Activated CD4-positive, alpha-beta T cell treated with anti-CD3 and anti-CD28 coated beads for 36 hours (primary cell): ENCODE measurements at regions not wholly inside any gene's neighbourhood (a gene's known extent, or its start where the extent isn't known, plus 50 kb on each side); places are given as distances from the start of the nearest gene placed in this dataset.

Source experiments
- ATAC-seq: fragments of 200-7000 bp; cut with Tn5 transposase; one replicate; pipeline ENCODE4 v1.10.0; 2021; ENCODE audit warnings: mild to moderate bottlenecking, moderate library complexity
- CTCF ChIA-PET: fragments of 350-600 bp; sonication (Branson Sonifier 250); formaldehyde crosslinking; loops from one replicate; lab custom pipeline; 2021; ENCODE audit warnings: antibody characterized with exemption; lab: Charles Lee
- POLR2A ChIA-PET: fragments of 350-600 bp; sonication (Branson Sonifier 250); formaldehyde crosslinking; loops from one replicate; lab custom pipeline; 2021; ENCODE audit warnings: antibody characterized with exemption, inconsistent platforms; lab: Charles Lee
- DNase-seq: peaks from one replicate; pipeline ENCODE4 v3.0.0-alpha.2; 2020
- H3K27ac Mint-ChIP-seq: one replicate; pipeline ENCODE4 v1.8.0; 2021; ENCODE audit warnings: mixed read lengths
- H3K27me3 Mint-ChIP-seq: one replicate; pipeline ENCODE4 v1.8.0; 2021; ENCODE audit warnings: mixed read lengths
- H3K36me3 Mint-ChIP-seq: one replicate; pipeline ENCODE4 v1.8.0; 2021; ENCODE audit warnings: low read depth, mixed read lengths
- H3K4me1 Mint-ChIP-seq: one replicate; pipeline ENCODE4 v1.8.0; 2021; ENCODE audit warnings: mixed read lengths
- H3K4me3 Mint-ChIP-seq: one replicate; pipeline ENCODE4 v1.8.0; 2021; ENCODE audit warnings: mild to moderate bottlenecking, moderate library complexity, mixed read lengths
- H3K9me3 Mint-ChIP-seq: one replicate; pipeline ENCODE4 v1.8.0; 2021; ENCODE audit warnings: low read depth, mixed read lengths
- intact Hi-C, 2 experiments: fragments of 100-400 bp; cut with DNase I in 1 of 2; cut with micrococcal nuclease in 1 of 2; formaldehyde crosslinking; loops; one replicate each; pipeline versions ENCODE4 v1.14.2 to v1.15.1; 2022 to 2024; cut with DNase I, micrococcal nuclease

DNA sequence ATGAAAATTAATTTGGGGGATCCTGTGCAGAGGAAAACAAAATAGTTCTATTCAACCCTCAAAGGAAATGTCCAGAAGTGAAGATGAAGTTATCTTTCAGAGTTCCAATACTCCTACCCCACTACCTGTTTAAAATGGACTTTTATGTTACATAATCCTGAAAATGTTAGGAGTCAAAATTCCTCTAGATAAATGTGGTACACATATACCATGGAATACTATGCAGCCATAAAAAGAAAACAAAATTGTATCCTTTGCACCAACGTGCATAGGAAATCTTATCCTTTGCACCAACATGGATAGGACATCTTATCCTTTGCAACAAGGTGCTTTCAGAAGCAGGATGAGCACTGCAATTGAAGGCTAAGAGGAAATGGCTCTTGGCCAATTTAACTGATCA is 245.2 kb downstream of the LTN1 start:
- Mint-ChIP-seq H3K27ac (no peak overlapping the region), H3K36me3 (no peaks in the 10 kb centered on the region), H3K27me3 (no peaks in the 10 kb centered on the region), H3K9me3 (no peaks in the 10 kb centered on the region), H3K4me3 (no peak overlapping the region), H3K4me1 (no peaks in the 10 kb centered on the region)
- POLR2A ChIA-PET, result no interaction called here
- DNase-seq, result no peak
- intact Hi-C loops, result loop anchor here (5.0 kb wide), 2 partner anchors 410 to 1045 kb away; no protein-coding TSS in a partner anchor
- ATAC-seq, result no peak
- CTCF ChIA-PET, result interaction anchor here (0.8 kb wide), 1 partner anchor 9 kb away, joined by 4 read pairs; no protein-coding TSS in a partner anchor

GRCh38 chr21:28746166-28746565 is 246.5 kb downstream of the LTN1 start:
- no peak for ATAC-seq
- Mint-ChIP-seq H3K9me3 (no peaks in the 10 kb centered on the region), H3K4me1 (no peaks in the 10 kb centered on the region), H3K27me3 (no peaks in the 10 kb centered on the region), H3K27ac (no peak overlapping the region), H3K4me3 (no peak overlapping the region), H3K36me3 (no peaks in the 10 kb centered on the region)
- intact Hi-C loops, result loop anchor here (5.0 kb wide), 2 partner anchors 409 to 1044 kb away; no protein-coding TSS in a partner anchor
- DNase-seq, result no peak
- ChIA-PET CTCF (interaction anchor here (0.6 to 3.4 kb wide), 73 partner anchors 9 to 1909 kb away, joined by 3 to 153 read pairs (median 6); no protein-coding TSS in a partner anchor), POLR2A (interaction anchor here (0.6 kb wide), 1 partner anchor 222 kb away, joined by 3 read pairs; no protein-coding TSS in a partner anchor)

- ChIA-PET POLR2A (interaction anchor here (0.6 kb wide), 1 partner anchor 221 kb away, joined by 3 read pairs; no protein-coding TSS in a partner anchor), CTCF (interaction anchor here (0.6 to 3.4 kb wide), 101 partner anchors 10 to 1908 kb away, joined by 3 to 153 read pairs (median 5); no protein-coding TSS in a partner anchor)
- no peaks in the 10 kb centered on the region for H3K36me3 Mint-ChIP-seq
- no peaks in the 10 kb centered on the region for H3K4me1 Mint-ChIP-seq
- H3K9me3 Mint-ChIP-seq, result no peaks in the 10 kb centered on the region
- DNase-seq (peak; percentile 84), ATAC-seq (peak; percentile 90)
- H3K27ac Mint-ChIP-seq, result no peak overlapping the region
- H3K4me3 Mint-ChIP-seq, result no peak overlapping the region
- intact Hi-C loops, result loop anchor here (1.0 to 5.0 kb wide), 6 partner anchors 195 to 1896 kb away; no protein-coding TSS in a partner anchor
- H3K27me3 Mint-ChIP-seq, result no peaks in the 10 kb centered on the region
These were observed 247.3 kb downstream of the LTN1 start for GRCh38 chr21:28745131-28746016.

DNA sequence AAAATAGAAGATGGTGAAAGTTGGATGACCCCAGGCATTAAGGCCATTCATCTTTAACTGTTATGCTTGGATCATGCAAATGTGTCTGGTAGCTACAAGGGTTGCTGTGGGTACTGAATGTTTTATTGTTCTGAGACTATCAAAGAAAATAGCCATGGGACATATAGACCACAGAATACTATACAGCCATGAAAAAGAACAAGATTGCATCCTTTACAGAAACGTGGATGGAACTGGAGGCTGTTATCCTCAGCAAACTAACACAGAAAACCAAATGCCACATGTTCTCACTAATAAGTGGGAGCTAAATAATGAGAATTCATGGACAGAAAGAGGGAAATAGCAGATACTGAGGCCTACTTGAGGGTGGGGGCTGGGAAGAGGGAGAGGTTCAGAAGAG is 249.0 kb downstream of the LTN1 start:
- H3K27ac Mint-ChIP-seq, result no peak overlapping the region
- no peaks in the 10 kb centered on the region for H3K27me3 Mint-ChIP-seq
- intact Hi-C loops, result no loop called here
- no peaks in the 10 kb centered on the region for H3K36me3 Mint-ChIP-seq
- DNase-seq (no peak), ATAC-seq (no peak)
- no peaks in the 10 kb centered on the region for H3K9me3 Mint-ChIP-seq
- POLR2A ChIA-PET, result no interaction called here
- CTCF ChIA-PET, result interaction anchor here (1.1 to 3.4 kb wide), 5 partner anchors 8 to 294 kb away, joined by 3 to 153 read pairs (median 16); no protein-coding TSS in a partner anchor
- peaks cover 4% of the 10 kb centered on the region for H3K4me1 Mint-ChIP-seq
- H3K4me3 Mint-ChIP-seq, result no peak overlapping the region

- no peak overlapping the region for H3K4me3 Mint-ChIP-seq
- H3K36me3 Mint-ChIP-seq, result no peaks in the 10 kb centered on the region
- no peaks in the 10 kb centered on the region for H3K9me3 Mint-ChIP-seq
- peaks cover 7% of the 10 kb centered on the region for H3K4me1 Mint-ChIP-seq
- H3K27ac Mint-ChIP-seq, result no peak overlapping the region
- no peak for DNase-seq
- intact Hi-C loops, result no loop called here
- H3K27me3 Mint-ChIP-seq, result no peaks in the 10 kb centered on the region
- CTCF ChIA-PET, result interaction anchor here (1.4 kb wide), 1 partner anchor 225 kb away, joined by 5 read pairs; no protein-coding TSS in a partner anchor
- POLR2A ChIA-PET, result no interaction called here
- ATAC-seq, result no peak
These were observed 250.2 kb downstream of the LTN1 start for GRCh38 chr21:28742527-28742926.

DNA sequence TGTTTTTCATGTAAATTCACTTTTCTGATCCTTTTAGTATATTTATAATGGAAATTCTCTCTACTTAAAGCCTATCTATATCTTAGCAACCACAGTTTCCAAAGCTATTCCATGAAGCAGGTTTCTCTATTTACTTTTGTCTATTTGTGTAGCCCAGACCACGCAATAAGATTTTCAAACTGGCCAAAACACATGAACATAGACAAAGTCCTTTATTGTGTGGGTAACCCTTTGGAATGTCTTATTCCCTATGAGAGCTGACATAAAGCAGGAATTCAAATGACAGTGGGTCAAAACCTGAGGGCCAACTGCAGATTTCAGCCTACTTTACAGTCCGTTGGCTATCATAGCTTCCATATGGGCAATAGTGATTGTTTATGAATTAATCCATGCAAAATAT is 252.6 kb downstream of the LTN1 start:
- POLR2A ChIA-PET, result no interaction called here
- no peak overlapping the region for H3K27ac Mint-ChIP-seq
- CTCF ChIA-PET, result interaction anchor here (0.6 to 1.4 kb wide), 2 partner anchors 223 to 1914 kb away, joined by 3 to 5 read pairs; no protein-coding TSS in a partner anchor

GRCh38 chr21:28738882-28739281 is 253.8 kb downstream of the LTN1 start:
- no peaks in the 10 kb centered on the region for H3K9me3 Mint-ChIP-seq
- ChIA-PET CTCF (interaction anchor here (1.3 to 1.5 kb wide), 2 partner anchors 17 to 222 kb away, joined by 3 to 6 read pairs; no protein-coding TSS in a partner anchor), POLR2A (no interaction called here)
- peak; percentile 71 for ATAC-seq
- peaks cover 7% of the 10 kb centered on the region for H3K4me1 Mint-ChIP-seq
- no peaks in the 10 kb centered on the region for H3K36me3 Mint-ChIP-seq
- no peak for DNase-seq
- no peak overlapping the region for H3K4me3 Mint-ChIP-seq
- no peak overlapping the region for H3K27ac Mint-ChIP-seq
- intact Hi-C loops, result no loop called here
- H3K27me3 Mint-ChIP-seq, result no peaks in the 10 kb centered on the region

More for the DNA sequence above, 252.6 kb downstream of the LTN1 start:
- H3K4me3 Mint-ChIP-seq, result no peak overlapping the region
- no peaks in the 10 kb centered on the region for H3K36me3 Mint-ChIP-seq
- no peak for ATAC-seq
- H3K4me1 Mint-ChIP-seq, result peaks cover 7% of the 10 kb centered on the region
- intact Hi-C loops, result no loop called here
- no peak for DNase-seq
- H3K27me3 Mint-ChIP-seq, result no peaks in the 10 kb centered on the region
- H3K9me3 Mint-ChIP-seq, result no peaks in the 10 kb centered on the region

- ATAC-seq (no peak), DNase-seq (no peak)
- ChIA-PET CTCF (interaction anchor here (0.6 to 1.5 kb wide), 5 partner anchors 9 to 227 kb away, joined by 3 to 6 read pairs (median 3); no protein-coding TSS in a partner anchor), POLR2A (no interaction called here)
- intact Hi-C loops, result no loop called here
- no peaks in the 10 kb centered on the region for H3K27me3 Mint-ChIP-seq
- peaks cover 7% of the 10 kb centered on the region for H3K4me1 Mint-ChIP-seq
- H3K4me3 Mint-ChIP-seq, result no peak overlapping the region
- no peaks in the 10 kb centered on the region for H3K36me3 Mint-ChIP-seq
- no peaks in the 10 kb centered on the region for H3K9me3 Mint-ChIP-seq
- no peak overlapping the region for H3K27ac Mint-ChIP-seq
These were observed 254.3 kb downstream of the LTN1 start for GRCh38 chr21:28738420-28738704.

DNA sequence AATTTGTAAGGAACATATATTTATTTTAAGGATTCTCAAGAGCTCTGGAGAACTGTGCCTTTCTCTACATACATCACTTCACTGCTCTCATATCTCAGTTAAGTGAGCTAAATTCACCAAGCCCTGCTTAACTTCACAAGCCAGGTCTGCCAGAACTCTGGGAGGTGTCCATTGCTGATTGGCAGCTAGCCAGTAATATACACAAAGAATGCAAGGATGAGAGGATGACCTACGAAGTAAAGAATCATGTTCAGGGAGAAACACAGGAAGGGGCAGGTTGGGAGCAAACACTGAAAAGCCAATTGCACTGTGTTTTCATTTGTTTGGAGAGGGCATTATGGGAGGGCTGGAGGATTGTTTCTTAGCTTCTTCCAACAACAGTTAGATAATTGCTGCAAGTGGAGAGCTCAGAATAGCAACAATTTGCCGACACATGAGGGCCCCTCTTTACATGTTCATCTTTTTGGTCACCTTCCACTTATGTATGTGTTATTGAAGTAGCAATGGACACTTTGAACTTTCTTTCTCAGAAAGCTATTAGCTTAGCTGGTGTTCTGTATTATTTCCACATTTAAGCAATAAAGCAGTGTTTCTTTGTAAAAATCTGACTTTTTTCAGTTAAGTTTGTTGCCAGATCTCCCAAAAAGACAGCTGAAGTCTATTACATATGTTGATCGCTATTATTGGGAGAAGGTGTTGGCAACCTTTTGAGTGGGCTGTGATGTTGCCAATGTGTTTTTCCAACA is 254.8 kb downstream of the LTN1 start:
- H3K27ac Mint-ChIP-seq, result no peak overlapping the region
- H3K9me3 Mint-ChIP-seq, result no peaks in the 10 kb centered on the region
- intact Hi-C loops, result no loop called here
- ChIA-PET CTCF (interaction anchor here (0.6 to 1.5 kb wide), 8 partner anchors 9 to 1856 kb away, joined by 3 to 6 read pairs (median 3); no protein-coding TSS in a partner anchor), POLR2A (interaction anchor here (0.7 kb wide), 1 partner anchor 201 kb away, joined by 3 read pairs; no protein-coding TSS in a partner anchor)
- peaks cover 7% of the 10 kb centered on the region for H3K4me1 Mint-ChIP-seq
- ATAC-seq (no peak), DNase-seq (no peak)
- H3K27me3 Mint-ChIP-seq, result no peaks in the 10 kb centered on the region
- no peaks in the 10 kb centered on the region for H3K36me3 Mint-ChIP-seq
- no peak overlapping the region for H3K4me3 Mint-ChIP-seq

GRCh38 chr21:28734522-28735175 is 258.0 kb downstream of the LTN1 start:
- Mint-ChIP-seq H3K4me3 (no peak overlapping the region), H3K4me1 (peaks cover 7% of the 10 kb centered on the region), H3K36me3 (no peaks in the 10 kb centered on the region), H3K27me3 (no peaks in the 10 kb centered on the region), H3K9me3 (no peaks in the 10 kb centered on the region), H3K27ac (no peak overlapping the region)
- CTCF ChIA-PET, result interaction anchor here (1.4 to 2.9 kb wide), 2 partner anchors 10 to 221 kb away, joined by 3 to 30 read pairs; no protein-coding TSS in a partner anchor
- DNase-seq (no peak), ATAC-seq (no peak)
- intact Hi-C loops, result no loop called here
- POLR2A ChIA-PET, result no interaction called here
